GM10266 (cell line): ENCODE measurements at regions not wholly inside any gene's neighbourhood (a gene's known extent, or its start where the extent isn't known, plus 50 kb on each side); places are given as distances from the start of the nearest gene placed in this dataset.

ENCODE experiments used
- DNase-seq: peaks from one replicate; pipeline ENCODE4 v3.0.0; 2012; ENCODE audit errors: extremely low spot score
- TF ChIP-seq, protein P1 (sequence below): IDR thresholded peaks from 2 replicates; pipeline ENCODE4 v1.5.1; 2012; ENCODE audit warnings: mild to moderate bottlenecking, low read depth; ENCODE audit not compliant: control insufficient read depth, insufficient read depth; ENCODE audit errors: missing control alignments

DNA sequence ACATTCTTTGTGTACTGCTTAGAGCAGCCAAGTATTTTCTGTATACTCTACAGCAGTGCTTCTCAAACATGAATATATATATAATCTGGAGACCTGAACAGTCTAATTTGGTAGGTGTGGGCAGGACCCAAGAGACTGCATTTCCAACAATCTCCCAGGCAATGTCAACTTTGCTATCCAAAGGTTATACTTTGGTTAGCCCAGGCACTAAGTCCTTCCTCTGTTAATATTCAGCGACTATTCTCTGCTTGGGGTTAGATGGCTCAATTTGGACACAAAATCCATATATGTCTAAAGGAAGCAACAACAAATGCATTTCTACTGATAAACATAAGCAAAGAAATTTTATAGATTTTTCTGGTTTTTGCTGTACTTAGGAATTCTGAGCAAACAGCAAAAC is 480.0 kb upstream of the RPS6KA3 start:
- TF ChIP-seq, protein P1, sequence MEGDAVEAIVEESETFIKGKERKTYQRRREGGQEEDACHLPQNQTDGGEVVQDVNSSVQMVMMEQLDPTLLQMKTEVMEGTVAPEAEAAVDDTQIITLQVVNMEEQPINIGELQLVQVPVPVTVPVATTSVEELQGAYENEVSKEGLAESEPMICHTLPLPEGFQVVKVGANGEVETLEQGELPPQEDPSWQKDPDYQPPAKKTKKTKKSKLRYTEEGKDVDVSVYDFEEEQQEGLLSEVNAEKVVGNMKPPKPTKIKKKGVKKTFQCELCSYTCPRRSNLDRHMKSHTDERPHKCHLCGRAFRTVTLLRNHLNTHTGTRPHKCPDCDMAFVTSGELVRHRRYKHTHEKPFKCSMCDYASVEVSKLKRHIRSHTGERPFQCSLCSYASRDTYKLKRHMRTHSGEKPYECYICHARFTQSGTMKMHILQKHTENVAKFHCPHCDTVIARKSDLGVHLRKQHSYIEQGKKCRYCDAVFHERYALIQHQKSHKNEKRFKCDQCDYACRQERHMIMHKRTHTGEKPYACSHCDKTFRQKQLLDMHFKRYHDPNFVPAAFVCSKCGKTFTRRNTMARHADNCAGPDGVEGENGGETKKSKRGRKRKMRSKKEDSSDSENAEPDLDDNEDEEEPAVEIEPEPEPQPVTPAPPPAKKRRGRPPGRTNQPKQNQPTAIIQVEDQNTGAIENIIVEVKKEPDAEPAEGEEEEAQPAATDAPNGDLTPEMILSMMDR: no peak
- no peak for DNase-seq

DNA sequence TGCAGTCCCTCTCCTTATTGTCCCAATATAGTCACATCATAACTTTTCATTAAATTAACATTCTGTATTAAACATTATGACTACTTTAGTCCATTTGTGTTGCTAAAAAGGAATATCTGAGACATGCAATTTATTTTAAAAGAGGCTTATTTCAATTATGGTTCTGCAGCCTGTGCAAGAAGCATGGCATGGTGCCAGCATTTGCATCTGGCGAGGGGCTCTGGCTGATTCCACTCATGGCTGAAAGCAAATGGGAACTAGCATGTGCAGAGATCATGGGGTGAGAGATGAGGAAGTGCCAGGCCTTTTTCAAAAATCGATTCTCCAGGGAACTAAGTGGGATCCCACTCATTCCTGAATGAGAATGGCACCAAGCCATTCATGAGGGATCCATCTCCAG is 476.3 kb upstream of the RPS6KA3 start:
- no peak for DNase-seq
- TF ChIP-seq, protein P1: no peak

DNA sequence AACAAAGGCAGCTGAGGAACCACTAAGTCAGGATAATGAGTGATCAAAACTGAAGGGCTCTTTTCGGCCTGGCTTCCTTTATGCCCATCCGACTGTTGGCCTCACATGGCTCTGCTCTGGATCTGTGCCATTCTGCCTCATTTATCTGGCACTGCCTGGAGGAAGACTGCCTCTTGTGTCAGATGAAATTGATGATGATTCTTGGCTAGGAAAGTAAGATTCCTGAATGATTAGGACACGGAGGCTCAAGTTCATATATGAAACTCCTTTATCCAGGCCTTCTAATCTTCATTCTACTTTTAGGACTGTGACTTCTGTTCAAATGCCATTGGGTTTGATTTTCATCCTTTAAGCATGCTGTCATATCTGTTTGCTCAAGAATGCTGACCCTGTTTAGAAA is 475.4 kb upstream of the RPS6KA3 start:
- no peak for DNase-seq
- TF ChIP-seq, protein P1: no peak

DNA sequence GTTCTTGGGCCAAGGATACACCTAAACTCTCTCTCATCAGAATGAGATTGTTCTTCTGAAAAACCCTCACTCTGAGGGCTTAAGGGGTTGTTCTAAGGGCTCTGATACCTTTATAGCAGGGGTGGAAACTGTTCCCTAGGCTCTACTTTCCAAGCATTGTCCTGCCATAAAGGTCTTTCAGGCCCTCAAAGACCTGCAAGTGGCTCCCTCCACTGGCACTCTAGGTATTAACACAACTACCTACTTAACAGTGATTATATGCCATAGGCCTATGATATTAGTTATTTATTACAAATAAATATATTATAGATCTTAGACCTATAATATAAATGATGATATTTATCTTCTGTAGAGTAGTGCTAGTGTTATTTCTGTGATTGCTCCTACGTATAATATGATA is 473.7 kb upstream of the RPS6KA3 start:
- no peak for DNase-seq
- TF ChIP-seq, protein P1: no peak

DNA sequence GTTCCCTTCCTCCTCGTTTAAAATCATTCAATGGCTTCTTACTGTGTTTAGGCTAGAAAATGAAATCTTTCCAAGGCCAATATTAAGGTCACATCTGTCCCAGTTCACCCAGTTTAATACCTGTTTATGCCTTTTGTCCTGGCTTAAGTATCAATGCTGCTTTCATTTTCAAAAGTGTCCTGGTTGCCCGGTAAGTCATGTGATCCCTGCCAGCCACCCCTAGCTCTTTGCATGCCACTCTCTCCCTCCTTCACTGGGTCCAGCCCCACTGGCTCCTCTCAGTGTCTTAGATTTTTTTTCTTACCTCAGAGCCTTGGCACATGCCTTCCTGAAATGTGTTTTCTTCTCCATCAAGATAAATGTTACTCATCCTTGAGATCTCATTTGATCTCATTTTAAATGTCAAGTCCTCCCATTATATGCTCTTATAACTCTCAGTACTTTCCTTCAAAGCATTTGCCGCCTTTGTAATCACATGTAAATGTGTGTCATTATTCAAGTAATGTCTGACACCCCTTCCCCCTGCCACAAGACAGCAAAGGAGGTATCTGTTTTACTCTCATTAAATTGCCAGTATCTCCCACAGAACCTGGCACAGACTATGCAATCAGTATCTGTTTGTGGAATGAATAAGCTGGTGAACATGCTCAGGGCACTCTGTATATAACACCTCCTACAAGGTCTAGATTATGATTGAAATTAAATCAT is 472.5 kb upstream of the RPS6KA3 start:
- TF ChIP-seq, protein P1: no peak
- no peak for DNase-seq

DNA sequence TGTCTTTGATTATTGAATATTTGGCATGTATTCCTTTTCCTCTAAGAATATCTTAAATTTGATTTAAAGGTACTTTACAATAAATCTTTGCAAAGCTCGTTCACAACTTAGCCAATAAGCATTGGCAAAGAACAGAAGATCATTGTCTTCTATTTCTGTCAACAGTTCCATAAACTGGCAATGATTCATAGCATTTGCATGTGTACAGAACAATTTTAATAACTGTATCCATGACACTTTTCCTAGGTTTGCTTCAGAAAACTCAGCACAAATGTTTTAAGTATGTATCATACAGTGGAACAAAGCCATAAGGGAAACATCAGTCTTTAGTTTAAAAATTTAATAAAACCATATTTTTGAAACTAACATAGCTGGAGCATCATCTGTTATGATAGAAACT is 462.7 kb upstream of the RPS6KA3 start:
- TF ChIP-seq, protein P1: no peak
- DNase-seq: no peak

DNA sequence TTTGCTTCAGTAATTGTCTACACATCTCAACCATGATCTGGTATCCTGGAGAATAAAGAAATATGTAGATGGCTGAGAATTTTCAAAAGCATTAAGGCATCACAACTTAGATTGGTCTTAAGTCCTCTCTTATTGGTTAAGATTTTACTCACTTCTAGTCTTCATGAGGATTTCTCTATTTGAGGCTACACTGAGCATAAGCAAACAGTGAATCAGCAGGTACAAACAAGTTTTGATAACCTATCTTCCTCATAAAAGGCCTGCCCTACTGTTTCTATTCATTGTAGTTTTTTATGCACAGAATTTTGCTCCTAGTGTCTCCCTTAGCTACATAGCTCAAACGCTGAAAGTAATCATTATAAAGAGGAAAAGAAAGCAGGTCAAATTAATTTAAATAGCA is 460.7 kb upstream of the RPS6KA3 start:
- no peak for DNase-seq
- TF ChIP-seq, protein P1: no peak
